ENCODE measurements at regions not wholly inside any gene's neighbourhood (a gene's known extent, or its start where the extent isn't known, plus 50 kb on each side); places are given as distances from the start of the nearest gene placed in this dataset.

DNA sequence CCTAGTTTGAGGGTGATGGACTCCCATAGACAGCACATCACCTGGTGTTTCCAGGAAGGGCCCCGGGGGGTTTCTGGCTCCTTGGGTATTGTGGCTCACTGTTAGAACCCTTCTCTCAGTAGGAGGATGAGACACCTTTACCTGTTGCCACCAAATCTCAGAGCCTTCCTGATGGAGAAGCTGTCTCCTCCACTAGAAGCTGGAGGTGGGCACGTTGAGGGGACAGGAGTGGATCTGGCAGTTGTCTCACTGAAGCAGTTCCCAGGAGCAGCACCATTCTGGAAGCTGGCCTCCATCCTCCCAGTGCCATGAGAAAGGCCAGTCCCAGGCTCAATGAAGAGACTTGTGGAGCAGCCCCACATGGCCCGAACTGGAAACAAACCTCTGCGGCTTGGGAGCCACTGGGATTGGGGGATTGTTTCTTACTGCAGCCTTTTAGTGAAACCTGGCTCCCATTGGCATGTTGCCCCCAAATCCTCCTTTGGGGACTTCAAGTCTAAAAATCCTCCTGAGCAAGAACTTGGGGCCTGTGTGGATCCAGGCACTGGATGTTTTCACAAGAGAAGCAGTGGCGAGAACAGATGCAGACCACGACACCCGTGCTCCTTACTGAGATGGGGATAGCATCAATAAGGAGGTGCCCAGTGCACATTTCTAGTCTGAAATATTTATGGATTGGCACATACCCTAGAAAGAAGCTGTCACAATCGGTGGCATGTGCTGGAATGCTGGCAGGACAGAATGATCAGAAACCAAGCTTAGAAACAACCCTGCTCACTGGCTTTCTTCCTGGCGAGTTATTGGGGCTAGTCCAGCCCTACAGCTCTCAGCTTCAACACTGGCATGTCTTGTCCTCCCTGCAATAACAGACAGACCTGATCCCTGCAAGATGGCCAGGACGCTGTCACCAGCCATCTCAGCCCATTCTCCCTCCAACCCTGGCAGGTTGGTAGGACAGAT lies 223.7 kb upstream of the AJAP1 start:
- no peak for DNase-seq (ENCODE audit: low spot score)

DNA sequence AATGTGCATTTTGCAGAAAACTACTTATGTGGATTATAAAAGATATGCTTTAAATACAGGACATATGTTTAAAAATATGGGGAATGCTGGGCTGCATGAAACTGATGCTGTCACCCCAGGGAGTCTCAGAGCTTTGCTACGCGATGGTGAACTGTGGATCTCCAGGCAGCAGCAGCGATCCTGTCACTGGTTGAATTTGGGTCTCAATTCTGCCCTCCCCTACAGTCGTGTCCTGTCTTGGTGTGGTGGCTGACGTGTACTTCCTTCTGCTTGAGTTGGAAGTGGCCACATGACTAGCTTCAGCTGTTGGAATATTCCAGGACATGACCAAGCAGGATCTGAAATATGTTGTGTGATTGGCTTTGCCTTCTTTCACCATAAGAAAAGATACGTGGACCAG lies 222.9 kb upstream of the AJAP1 start:
- DNase-seq (ENCODE audit: low spot score), result no peak

DNA sequence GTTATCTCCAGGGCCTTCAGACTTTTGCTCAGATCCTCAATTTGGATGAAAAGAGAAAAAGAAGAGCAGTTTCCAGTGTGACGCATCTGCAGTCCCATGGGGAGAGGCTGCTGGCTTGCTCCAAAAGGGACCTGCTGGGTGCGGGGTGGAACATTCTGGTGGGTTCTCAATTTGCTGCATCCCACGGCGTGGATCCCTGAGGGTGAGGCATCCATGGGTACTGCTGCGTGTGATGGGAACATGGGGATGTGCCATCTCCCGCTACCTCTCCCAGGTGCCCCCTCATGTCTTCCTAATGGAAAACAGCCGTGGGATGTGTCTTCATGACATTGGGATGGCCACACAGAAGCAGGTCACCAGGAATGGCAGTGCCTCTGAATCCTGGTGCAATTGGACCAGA lies 221.3 kb upstream of the AJAP1 start:
- no peak for DNase-seq (ENCODE audit: low spot score)

DNA sequence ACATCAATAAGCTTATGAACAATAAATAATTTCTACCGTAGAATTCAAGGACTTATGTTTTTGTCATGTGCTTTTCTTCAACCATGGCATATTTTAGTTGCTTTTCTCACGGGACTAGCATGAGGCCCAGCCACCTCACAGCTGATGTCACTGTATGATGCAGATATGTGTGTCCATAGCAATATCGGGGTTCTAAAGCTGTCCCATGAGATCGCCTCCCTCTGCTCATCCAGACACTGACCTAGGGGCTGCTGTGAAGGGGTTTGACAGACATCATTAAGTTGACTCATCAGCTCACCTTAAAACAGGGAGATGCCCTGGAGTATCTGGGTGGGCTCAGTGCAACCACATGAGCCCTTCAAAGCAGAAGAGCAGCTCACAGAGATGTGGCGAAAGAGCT lies 210.3 kb upstream of the AJAP1 start:
- no peak for DNase-seq (ENCODE audit: low spot score)

DNA sequence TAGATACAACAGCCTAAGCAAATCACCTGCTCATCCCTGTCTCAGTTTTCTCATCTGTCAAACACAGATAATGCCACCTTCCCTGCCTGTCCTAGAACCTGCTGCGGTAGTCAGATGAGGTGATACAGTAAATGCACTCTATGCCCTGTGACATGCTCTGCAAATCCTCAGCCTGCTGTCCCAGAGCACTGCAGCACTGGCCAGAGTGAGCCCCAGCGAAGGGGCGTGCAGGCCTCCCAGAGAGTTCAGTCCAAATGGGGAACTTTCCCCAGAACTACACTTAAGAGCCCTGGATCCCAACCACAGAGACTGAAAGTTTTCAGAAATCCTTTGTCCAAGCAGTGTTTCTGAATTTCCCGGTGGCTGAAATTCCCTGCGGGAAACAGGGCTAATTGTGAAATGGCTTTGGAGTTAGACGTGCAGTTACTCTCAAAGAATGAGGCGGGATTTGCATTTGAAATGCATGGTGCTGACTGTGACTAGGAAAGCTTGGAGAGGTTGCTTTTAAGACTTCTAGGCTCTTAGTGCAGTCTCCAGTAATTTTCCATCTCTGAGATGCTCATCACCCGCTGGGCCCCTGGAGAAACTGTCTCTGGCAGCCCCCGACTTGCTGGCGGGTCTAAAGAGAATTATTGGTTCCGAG lies 206.5 kb upstream of the AJAP1 start:
- DNase-seq (ENCODE audit: low spot score), result no peak

DNA sequence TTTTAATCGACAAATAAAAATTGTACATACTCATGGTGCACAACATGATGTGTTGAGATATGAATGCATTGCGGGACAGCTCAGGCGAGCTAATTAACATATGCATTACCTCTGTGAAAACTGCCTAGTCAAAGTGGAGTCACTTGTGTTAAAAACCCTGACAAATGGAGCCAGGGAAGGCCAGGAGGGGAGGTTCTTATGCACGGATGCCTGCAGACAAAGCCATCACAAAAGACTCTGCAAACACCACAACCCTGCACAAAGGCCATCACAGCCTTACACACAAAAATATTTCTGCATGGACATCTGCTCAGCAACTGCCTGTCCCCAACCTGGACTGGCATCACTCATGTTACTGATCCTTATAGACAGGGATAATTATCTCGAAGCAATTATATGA lies 204.4 kb upstream of the AJAP1 start:
- no peak for DNase-seq (ENCODE audit: low spot score)

DNA sequence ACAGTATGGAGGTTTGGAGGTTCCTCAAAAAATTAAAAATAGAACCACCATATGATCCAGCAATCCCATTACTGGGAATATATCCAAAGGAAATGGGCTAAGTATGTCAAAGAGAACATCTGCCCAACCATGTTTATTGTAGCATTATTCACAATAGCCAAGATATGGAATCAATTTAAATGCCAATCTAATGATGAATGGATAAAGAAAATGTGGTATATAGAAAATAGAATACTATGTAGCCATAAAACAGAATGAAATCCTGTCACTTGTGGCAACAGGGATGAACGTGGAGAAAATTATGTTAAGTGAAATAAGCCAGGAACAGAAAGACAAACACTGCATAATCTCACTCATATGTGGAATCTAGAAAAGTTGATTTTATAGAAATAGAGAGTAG lies 201.7 kb upstream of the AJAP1 start:
- DNase-seq (ENCODE audit: low spot score), result no peak

DNA sequence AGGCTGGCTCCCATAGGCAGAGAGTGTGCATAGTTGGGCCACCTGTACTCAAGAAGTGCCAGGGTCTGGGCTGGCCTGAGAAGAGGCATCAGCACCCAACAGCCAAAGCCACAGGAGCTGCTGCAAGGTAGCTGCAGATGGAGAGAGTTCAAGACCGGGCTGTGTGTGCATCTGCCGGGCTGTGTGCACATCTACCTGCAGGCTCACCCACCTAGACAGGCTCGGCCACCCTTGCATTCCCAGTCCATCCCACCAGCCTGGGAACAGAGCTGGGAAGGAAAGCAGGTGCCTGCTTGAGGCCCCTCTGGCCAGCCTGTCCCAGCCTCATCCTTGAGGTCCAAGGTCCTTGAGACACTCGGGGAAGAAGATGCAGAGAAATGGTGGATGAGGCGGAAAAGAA lies 194.4 kb upstream of the AJAP1 start:
- DNase-seq (ENCODE audit: low spot score), result no peak

DNA sequence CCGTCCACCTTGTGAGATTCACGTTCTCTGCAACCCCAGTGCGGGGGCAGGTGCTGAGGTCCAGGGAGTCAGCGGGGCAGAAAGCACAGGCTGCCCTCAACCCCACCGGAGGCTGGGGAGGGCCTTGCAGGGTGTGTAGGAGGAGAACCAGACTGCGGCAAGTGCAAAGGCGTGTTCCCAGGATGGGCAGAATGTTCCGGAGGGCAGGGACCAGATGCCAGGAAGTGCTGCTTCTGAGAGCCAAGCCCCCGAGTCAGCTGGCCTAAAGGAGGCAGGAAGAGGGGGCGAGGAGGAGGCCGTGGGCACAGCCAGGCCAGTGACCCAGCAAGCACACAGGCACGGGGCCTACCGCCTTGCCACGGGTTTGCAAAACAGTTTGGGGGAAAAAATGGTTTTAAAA lies 193.8 kb upstream of the AJAP1 start:
- no peak for DNase-seq (ENCODE audit: low spot score)

DNA sequence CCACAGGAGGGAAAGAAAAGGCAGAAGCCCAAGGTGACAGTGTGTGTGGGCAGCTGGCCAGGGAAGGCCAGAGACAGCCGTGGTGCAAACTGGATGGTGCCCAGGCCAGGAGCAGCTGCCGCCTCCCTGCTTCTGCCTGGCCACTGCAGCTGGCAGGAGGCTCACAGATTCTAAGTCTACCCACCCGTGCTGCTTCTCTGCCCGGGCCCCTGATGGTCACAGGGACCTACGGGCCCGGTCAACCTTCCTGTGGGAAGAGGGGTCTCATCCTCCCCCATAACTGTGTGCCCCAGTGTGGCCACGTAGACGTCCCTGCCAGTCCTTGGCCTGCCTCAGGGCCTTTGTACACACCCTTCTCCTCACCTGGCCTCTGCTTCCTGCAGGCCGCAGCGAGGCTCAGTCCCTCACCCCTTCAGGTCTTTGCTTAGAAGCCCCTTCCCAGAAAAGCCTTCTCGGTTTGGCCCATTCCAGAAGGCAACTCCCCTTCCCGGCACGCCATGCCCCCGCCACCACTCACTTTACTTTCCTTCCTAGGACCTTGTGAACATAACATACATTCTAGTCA lies 192.6 kb upstream of the AJAP1 start:
- DNase-seq (ENCODE audit: low spot score), result no peak

DNA sequence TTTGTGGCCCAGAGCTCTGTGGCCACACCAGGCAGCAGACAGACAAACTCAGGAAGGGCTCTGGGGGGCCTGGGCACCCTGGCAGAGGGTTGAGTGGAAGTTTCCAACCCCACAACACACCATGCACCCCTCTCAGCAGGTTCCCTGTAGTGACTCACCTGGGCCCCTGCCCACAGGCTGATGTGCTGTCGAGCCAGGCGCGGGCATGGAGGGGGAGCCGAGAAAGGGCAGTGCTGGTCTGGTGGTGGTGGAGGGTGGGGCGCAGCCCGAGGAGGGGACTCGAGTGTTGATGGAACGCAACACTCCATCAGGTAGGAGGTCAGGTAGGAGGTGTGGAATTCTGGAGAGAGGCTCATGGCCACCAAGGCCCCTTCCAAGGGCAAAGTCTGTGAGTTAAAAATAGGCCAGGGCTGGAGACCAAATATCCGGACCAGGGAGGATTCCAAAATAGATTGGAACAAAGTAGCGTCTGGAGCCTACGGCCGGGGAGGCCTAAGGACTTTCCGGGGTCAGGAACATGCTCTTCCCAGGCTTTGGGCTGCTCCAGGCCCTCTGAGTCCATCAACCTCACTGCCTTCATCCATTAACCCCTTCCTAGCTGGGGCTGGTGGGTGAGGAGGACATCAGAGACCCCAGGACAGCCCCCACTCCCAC lies 191.5 kb upstream of the AJAP1 start:
- no peak for DNase-seq (ENCODE audit: low spot score)

DNA sequence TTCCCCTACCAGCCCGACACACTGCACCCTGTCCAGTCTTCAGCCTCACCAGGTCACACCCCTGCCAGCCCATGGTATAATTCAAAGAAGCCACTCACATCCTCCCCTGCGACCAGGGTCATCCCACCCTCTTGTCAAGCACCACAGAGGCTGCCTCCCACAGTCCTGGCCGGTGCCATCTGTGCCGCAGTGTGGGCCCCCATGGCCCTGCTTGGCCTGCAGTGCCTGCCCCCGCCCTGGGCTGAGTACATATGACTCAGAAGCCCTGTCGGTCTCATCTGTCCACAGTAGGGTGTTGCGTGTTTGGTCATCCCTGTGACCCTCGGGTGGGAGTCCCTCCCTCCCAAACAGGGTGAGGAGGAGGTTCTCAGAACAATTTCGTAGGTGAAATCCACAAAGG lies 190.8 kb upstream of the AJAP1 start:
- no peak for DNase-seq (ENCODE audit: low spot score)

DNA sequence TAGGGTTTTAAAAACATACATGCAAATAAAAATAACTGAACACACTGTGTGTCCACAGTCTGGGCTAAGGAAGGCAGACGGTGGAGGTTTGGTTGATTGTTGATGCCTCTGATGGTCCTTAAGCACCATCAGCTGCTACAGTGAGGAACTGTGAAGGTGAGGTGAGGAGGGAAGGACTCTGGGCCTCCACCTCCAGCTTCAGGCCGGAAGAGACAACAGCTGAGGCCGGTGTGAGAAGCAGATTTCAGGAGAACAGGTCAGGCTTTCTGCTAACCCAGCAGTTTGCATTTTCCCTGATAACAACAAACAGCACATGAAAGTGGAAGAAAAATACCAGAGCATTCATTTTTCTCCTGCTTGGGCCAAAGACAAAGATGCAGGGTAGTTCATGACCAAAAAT lies 189.9 kb upstream of the AJAP1 start:
- no peak for DNase-seq (ENCODE audit: low spot score)

DNA sequence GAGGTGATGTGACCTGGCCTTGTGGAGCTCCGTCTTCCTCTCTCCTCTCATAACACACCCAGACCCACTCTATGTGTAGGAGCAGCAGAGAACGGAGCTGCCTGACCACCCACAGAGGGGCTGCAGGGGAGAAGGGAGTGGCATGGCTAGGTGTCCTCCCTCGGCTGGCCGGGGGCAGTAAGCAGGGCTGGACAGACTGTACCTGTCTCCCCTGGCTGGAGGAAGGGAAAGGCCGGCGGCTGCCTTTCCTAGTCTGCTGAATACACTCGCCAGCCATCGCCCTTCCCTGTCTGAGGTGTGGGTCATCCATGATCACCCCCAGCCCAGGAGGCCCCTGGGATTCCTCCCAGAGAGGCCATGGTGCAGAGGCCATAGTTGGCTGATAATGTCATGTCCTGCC lies 187.2 kb upstream of the AJAP1 start:
- DNase-seq (ENCODE audit: low spot score), result no peak

DNA sequence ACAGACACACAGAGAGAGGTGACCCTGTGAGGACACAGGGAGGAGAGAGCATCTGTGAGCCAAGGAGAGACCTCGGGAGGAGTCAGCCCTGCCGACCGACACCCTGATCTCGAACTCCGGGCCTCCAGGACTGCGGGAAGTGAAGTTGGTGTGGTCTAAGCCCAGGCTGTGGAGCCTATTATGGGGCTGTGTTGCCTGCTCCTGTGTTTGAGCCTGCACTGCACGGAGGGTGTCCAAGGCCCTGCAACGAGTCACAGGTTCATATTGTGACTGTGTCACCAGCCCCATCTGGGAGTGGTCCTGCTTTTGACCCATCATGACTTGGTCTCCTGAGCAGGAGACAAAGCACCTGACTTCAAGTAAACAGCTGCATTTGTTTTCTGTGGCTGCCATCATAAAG lies 186.0 kb upstream of the AJAP1 start:
- DNase-seq (ENCODE audit: low spot score), result no peak

DNA sequence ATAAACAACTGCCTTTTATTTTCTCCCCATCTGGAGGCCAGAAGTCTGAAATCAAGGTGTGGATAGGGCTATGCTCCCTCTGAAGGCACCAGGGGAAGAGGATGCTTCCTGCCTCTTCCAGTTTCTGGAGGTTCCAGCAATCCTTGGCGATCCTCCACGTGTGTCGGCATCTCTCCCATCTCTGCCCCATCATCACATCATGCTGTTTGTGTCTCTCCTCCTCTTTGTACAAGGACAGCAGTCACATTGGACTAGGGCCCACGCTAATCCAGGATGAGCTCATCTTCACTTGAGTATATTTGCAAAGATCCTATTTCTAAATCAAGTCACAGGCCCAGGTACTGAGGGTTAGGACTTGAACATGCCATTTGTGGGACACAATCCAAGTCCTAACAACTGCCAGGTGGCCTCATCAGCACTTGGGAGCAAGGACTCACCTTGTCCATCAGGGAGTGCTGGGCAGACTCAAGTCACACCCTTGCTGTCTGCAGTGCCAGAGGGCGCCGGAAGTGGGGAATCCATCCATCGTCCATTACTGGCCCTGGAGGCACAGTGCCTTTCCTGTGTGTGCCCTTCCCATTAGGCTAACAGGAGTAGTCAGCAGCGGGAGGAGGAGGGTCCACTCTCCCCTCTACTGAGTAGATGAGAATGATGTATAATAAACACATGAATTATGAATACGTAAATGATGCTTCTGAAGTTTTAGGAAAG lies 185.4 kb upstream of the AJAP1 start:
- DNase-seq (ENCODE audit: low spot score), result no peak

DNA sequence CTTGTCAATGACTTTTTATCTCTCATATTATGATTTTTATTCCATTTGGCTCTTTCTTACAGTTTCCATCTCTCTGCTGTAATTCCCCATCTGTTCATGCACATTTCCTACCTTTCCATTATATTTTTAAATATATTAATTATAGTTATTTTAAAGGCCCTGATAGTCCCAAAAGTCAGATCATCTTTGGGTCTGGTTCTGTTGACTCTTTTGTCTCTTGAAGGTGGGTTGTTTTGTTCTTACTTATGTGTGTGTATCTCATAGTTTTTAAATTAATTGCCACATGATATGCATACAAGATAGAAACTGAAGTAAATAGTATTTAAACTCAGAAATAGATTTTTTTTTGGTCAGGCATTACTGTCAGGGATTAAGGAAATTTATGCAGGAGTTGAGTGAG lies 178.0 kb upstream of the AJAP1 start:
- DNase-seq (ENCODE audit: low spot score), result no peak

DNA sequence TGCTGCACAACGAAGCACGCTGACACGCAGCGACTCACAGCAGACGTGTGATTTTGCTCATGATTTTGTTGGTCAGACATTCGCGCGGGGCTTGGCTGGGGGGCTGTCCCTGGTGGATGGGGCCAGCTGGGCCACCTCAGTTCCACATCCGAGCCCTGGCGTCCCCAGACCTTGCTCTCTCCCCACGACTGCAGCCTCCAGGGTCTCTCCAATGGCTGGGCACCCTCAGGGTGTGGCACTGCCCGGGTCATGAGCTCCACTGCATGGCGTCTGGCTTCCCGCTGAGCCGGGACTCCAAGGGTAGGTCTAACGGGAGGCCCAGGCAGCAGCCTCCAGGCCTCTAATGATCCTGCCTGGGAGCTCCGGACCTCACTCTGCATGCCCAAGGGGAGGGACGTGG lies 173.0 kb upstream of the AJAP1 start:
- DNase-seq (ENCODE audit: low spot score), result no peak

DNA sequence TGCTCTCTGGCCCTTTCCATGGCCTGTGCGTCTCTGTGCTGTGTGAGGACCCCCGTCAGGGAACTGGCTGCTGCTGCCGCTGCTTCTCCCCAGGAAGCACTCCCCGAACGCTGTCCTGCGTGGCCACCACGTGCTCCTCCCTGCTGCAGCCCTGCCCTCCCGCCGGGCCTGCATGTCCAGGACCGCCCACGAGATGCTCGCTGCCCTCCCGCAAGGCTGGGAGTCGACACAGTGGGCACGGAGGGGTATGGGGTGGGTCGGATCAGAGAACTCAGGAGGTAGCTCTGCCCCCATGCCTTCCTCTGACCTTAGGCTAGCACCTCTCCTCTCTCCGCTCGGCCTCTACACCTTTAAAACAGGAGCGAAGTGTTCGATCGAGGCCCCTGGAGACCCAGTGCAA lies 171.9 kb upstream of the AJAP1 start:
- no peak for DNase-seq (ENCODE audit: low spot score)

DNA sequence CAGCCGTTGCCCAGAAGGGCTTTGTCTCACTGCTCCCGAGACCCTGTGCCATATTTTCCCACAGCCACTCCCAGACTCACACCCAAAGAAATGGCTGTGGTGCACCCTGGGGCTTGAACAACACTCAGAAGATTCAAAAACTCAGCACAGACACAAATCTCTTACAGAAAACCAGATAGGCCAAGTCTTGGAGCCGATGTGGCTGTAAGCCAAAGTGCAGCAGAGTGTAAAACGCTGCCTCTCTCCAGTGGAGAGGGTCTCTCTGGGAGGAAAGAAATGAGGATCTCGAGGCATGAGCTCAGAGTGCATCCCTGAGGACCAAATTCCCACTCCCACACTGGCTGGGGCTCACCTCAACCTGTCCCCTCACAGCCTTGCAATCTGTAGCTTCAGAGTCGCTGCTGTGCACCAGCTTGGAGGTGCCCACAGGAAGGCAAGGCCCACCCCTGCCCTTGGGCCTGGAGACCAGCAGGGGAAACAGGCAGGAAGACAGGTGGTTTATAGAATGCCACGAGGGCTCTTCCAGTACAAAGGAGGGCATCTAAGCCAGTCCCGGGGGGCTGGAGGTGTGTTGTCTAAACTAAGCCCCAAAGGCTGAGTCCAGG lies 171.3 kb upstream of the AJAP1 start:
- DNase-seq (ENCODE audit: low spot score), result no peak

DNA sequence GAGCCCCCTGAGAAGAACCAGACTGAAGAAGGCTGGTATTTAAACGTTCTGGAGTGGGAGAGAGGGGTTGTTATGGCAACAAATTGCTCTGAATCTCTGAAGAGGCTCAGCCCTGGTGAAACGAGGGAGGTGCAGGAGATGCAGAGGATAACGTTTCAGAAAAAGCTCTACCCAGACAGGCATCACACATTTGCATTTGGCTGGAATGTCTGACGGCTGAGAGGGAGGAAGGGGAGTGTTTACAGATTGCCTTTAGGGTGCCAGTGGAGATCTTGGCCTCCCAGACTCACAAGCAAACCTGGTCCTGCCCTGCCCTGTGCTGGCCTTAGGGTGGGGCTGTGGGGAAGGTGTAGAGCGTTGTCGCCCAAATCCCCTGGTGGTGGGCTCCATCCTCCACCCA lies 169.0 kb upstream of the AJAP1 start:
- DNase-seq (ENCODE audit: low spot score), result no peak

DNA sequence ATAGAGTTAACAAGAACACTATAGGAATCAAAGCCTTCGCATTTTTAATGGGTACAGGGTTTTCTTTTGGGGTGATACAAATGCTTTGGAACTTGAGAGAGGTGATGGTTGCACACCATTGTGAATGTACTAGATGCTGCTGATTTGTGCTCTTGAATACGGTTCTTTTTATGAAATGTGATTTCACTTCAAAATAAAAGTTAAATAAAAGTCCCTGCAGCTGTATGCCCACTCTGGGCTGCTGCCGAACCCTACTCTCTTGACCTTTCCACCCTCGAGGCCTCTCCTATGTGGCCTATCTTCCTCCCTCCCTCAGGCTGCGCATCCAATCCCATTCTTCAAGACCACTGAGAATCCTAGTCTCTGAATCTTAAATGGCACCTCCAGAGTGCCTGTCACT lies 168.5 kb upstream of the AJAP1 start:
- DNase-seq (ENCODE audit: low spot score), result no peak
